HepG2 (cell line): ENCODE measurements at regions not wholly inside any gene's neighbourhood (a gene's known extent, or its start where the extent isn't known, plus 50 kb on each side); places are given as distances from the start of the nearest gene placed in this dataset.
A peak's percentile ranks its signal among the peaks of the same experiment; 100 is the strongest.

ENCODE experiments used
- ATAC-seq: fragments of 200-7000 bp; cut with Tn5 transposase; 3 replicates; pipeline ENCODE4 v1.9.1; 2020; ENCODE audit warnings: mild to moderate bottlenecking, moderate library complexity
- BruUV-seq: library from RNA; stranded (reverse); fragments of 400-500 nt; replicated peaks from 2 replicates; lab custom pipeline; 2021; lab: Mats Ljungman, UMichigan
- CTCF ChIA-PET: fragments of 300-600 bp; formaldehyde crosslinking; extraction: SDS; loops from one replicate; lab custom pipeline; 2021; ENCODE audit warnings: low total read pairs, inconsistent platforms, low intra/inter-chr PET ratio; lab: Yijun Ruan, JAX
- POLR2A ChIA-PET: fragments of 350-600 bp; sonication (Branson Sonifier 250); formaldehyde crosslinking; loops from one replicate; lab custom pipeline; 2020; ENCODE audit warnings: antibody characterized with exemption, inconsistent platforms; lab: Yijun Ruan, JAX
- DNase-seq: peaks from one replicate; pipeline ENCODE4 v3.0.0-alpha.2; 2015; ENCODE audit warnings: low spot score
- FAIRE-seq: peaks from 3 replicates; lab custom pipeline; 2011; peaks lifted over from hg19 to GRCh38; lab: Jason Lieb, UNC
- H2AFZ ChIP-seq: one replicate; pipeline ENCODE4 v1.6.1; 2011; ENCODE audit warnings: low read length, inconsistent platforms
- H3K27ac ChIP-seq: fragments of 300-600 bp; 3 replicates; pipeline ENCODE4 v1.8.0; 2011; ENCODE audit warnings: mixed run types, mild to moderate bottlenecking, mixed read lengths, low read length, inconsistent platforms; ENCODE audit not compliant: insufficient read depth; ENCODE audit errors: extremely low read length
- H3K27me3 ChIP-seq, 2 experiments: fragments of 200-600 bp in 1 of 2; 2 replicates in 1 of 2; 3 replicates in 1 of 2; pipeline versions ENCODE4 v1.6.0 to v1.8.0; 2011; ENCODE audit warnings: low read length in 2 of 2, mild to moderate bottlenecking in 2 of 2, moderate library complexity in 2 of 2, inconsistent platforms in 1 of 2; ENCODE audit not compliant: insufficient read depth in 2 of 2, control insufficient read depth in 1 of 2
- H3K36me3 ChIP-seq, 2 experiments: fragments of 200-600 bp in 1 of 2; replicated peaks in 1 of 2; 2 replicates in 1 of 2; 3 replicates in 1 of 2; pipeline versions ENCODE4 v1.5.1 to v1.8.0; 2011; ENCODE audit warnings: low read length in 2 of 2, inconsistent platforms in 1 of 2; ENCODE audit not compliant: insufficient read depth in 2 of 2, control insufficient read depth in 1 of 2
- H3K4me1 ChIP-seq: 2 replicates; pipeline ENCODE4 v1.5.1; 2012; ENCODE audit warnings: low read length, inconsistent platforms; ENCODE audit not compliant: insufficient read depth
- H3K4me2 ChIP-seq: 2 replicates; pipeline ENCODE4 v1.6.0; 2011; ENCODE audit warnings: low read depth, low read length, inconsistent platforms
- H3K4me3 ChIP-seq, 3 experiments: fragments of 200-600 bp in 1 of 3; sonication (generic), shearing (Covaris generic) in 1 of 3; replicated peaks in 1 of 3; 2 replicates each; pipeline ENCODE4 v1.5.1; 2011 to 2016; ENCODE audit warnings: low read length in 3 of 3, inconsistent platforms in 2 of 3, low read depth in 2 of 3, mild to moderate bottlenecking in 2 of 3, control low read depth in 1 of 3, mixed read lengths in 1 of 3; ENCODE audit not compliant: insufficient read depth in 1 of 3
- H3K79me2 ChIP-seq: one replicate; pipeline ENCODE4 v1.6.1; 2011; ENCODE audit warnings: low read length, inconsistent platforms; ENCODE audit not compliant: insufficient read depth
- H3K9ac ChIP-seq: 2 replicates; pipeline ENCODE4 v1.6.0; 2011; ENCODE audit warnings: mild to moderate bottlenecking, low read depth, low read length, inconsistent platforms; ENCODE audit not compliant: insufficient read depth
- H3K9me3 ChIP-seq: 2 replicates; pipeline ENCODE4 v1.5.1; 2012; ENCODE audit warnings: mild to moderate bottlenecking, low read length
- H4K20me1 ChIP-seq: 2 replicates; pipeline ENCODE4 v1.6.0; 2011; ENCODE audit warnings: inconsistent platforms, mild to moderate bottlenecking, low read length, moderate library complexity; ENCODE audit not compliant: insufficient read depth
- CBFB ChIP-seq: sonication (generic); formaldehyde crosslinking; IDR thresholded peaks from 2 replicates; pipeline ENCODE4 v1.4.0; 2020; ENCODE audit warnings: missing genetic modification reagents
- GLI4 ChIP-seq: sonication (generic); formaldehyde crosslinking; IDR thresholded peaks from 2 replicates; pipeline ENCODE4 v1.5.1; 2020; ENCODE audit warnings: missing genetic modification reagents, mild to moderate bottlenecking, moderate library complexity, borderline replicate concordance
- HOMEZ ChIP-seq: IDR thresholded peaks from 2 replicates; pipeline ENCODE4 v1.6.1; 2016; ENCODE audit warnings: low read depth
- MAFF ChIP-seq: IDR thresholded peaks from 2 replicates; pipeline ENCODE4 v1.6.1; 2011; ENCODE audit warnings: low read depth, low read length, improper control_type of control experiment
- MAFK ChIP-seq, 2 experiments: IDR thresholded peaks in 1 of 2; conservative IDR thresholded peaks in 1 of 2; 2 replicates each; pipeline ENCODE4 v1.6.1; 2011; ENCODE audit warnings: improper control_type of control experiment in 2 of 2, low read length in 2 of 2
- POLR2G ChIP-seq: fragments of 200-400 bp; formaldehyde crosslinking; IDR thresholded peaks from 2 replicates; pipeline ENCODE4 v1.6.1; 2018; ENCODE audit warnings: mild to moderate bottlenecking, low read depth, low read length, moderate library complexity
- RBFOX2 ChIP-seq: fragments of 200-400 bp; formaldehyde crosslinking; IDR thresholded peaks from 2 replicates; pipeline ENCODE4 v1.6.1; 2017; ENCODE audit warnings: low read depth, mild to moderate bottlenecking, low read length
- RFX3 ChIP-seq: IDR thresholded peaks from 2 replicates; pipeline ENCODE4 v1.6.1; 2016; ENCODE audit warnings: missing biosample characterization, missing genetic modification reagents
- TCF7 ChIP-seq: sonication (generic); IDR thresholded peaks from 2 replicates; pipeline ENCODE4 v1.6.1; 2016; ENCODE audit warnings: antibody characterized with exemption, low read depth
- XBP1 ChIP-seq: sonication (generic); formaldehyde crosslinking; IDR thresholded peaks from 2 replicates; pipeline ENCODE4 v1.5.0; 2020; ENCODE audit warnings: missing genetic modification reagents
- YEATS2 ChIP-seq: sonication (generic); formaldehyde crosslinking; IDR thresholded peaks from 2 replicates; pipeline ENCODE4 v1.4.0; 2020; ENCODE audit warnings: missing genetic modification reagents, borderline replicate concordance
- ZNF10 ChIP-seq: sonication (generic); formaldehyde crosslinking; IDR thresholded peaks from 2 replicates; pipeline ENCODE4 v1.4.0; 2020; ENCODE audit warnings: mild to moderate bottlenecking, low read depth, missing genetic modification reagents, borderline replicate concordance
- ZNF747 ChIP-seq: sonication (generic); formaldehyde crosslinking; IDR thresholded peaks from 2 replicates; pipeline ENCODE4 v1.8.1; 2023; ENCODE audit warnings: missing genetic modification reagents, mild to moderate bottlenecking, borderline replicate concordance
- WGBS: methylation state at CpG from one replicate; pipeline ENCODE4 v1.1.6; 2017; ENCODE audit warnings: low lambda C conversion rate; 5-methylcytosine and 5-hydroxymethylcytosine counted together
- in situ Hi-C: cut with HindIII; loops from 2 replicates; pipeline ENCODE4 v1.10.0; 2017; ENCODE audit warnings: low pct_unique_long_range_greater_than_20kb; ENCODE audit not compliant: extremely low pct_ligation_motif_present
- intact Hi-C: fragments of 100-400 bp; cut with micrococcal nuclease; formaldehyde crosslinking; loops from one replicate; pipeline ENCODE4 v1.10.0; 2022; ENCODE audit not compliant: unreplicated experiment
- TF ChIP-seq, protein P1 (sequence below): sonication (generic); formaldehyde crosslinking; IDR thresholded peaks from 2 replicates; pipeline ENCODE4 v1.8.1; 2023; ENCODE audit warnings: missing genetic modification reagents, mild to moderate bottlenecking, borderline replicate concordance
- TF ChIP-seq, protein P2 (sequence below): sonication (generic); formaldehyde crosslinking; conservative IDR thresholded peaks from 2 replicates; pipeline ENCODE4 v1.8.0; 2022; ENCODE audit warnings: mild to moderate bottlenecking, moderate library complexity, missing genetic modification reagents

- BruUV-seq: no TSS peak
- no peak overlapping the region for H3K4me3 ChIP-seq
- WGBS: 72% methylated on average over 1 of the region's 1 CpG
Observed at GRCh38 chr7:26438078-26438477, 146.4 kb downstream of the SNX10 start.

GRCh38 chr7:26439521-26440232 lies 148.0 kb downstream of the SNX10 start:
- H3K27ac ChIP-seq: no peak overlapping the region
- no peak overlapping the region for H3K4me3 ChIP-seq
- POLR2A ChIA-PET: no interaction called here
- no peaks in the 10 kb centered on the region for H3K79me2 ChIP-seq
- no peak overlapping the region for H3K9ac ChIP-seq
- H3K9me3 ChIP-seq: no peaks in the 10 kb centered on the region
- no peaks in the 10 kb centered on the region for H3K4me1 ChIP-seq
- H4K20me1 ChIP-seq: no peaks in the 10 kb centered on the region
- H3K27me3 ChIP-seq: peaks cover 0 to 11% of the 10 kb centered on the region in 2 experiments; a peak in 3 of 5 replicates
- intact Hi-C loops: no loop called here
- FAIRE-seq (no peak), DNase-seq (no peak), ATAC-seq (no peak)
- H3K36me3 ChIP-seq: no peaks in the 10 kb centered on the region
- H2AFZ ChIP-seq: no peak overlapping the region
- BruUV-seq: no TSS peak
- CTCF ChIA-PET: no interaction called here
- WGBS: 13% methylated on average over 7 of the region's 7 CpGs
- in situ Hi-C loops: no loop called here
- no peak overlapping the region for H3K4me2 ChIP-seq
- TF ChIP-seq RFX3 (CRISPR knock-in tag) (no peak), CBFB (no peak), TCF7 (no peak), ZNF10 (CRISPR knock-in tag) (no peak), GLI4 (CRISPR knock-in tag) (no peak), RBFOX2 (no peak), XBP1 (CRISPR knock-in tag) (no peak), HOMEZ (CRISPR knock-in tag) (no peak)
- TF ChIP-seq, protein P1, sequence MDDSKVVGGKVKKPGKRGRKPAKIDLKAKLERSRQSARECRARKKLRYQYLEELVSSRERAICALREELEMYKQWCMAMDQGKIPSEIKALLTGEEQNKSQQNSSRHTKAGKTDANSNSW (CRISPR knock-in tag): no peak

More at GRCh38 chr7:26438078-26438477, 146.4 kb downstream of the SNX10 start:
- Histone ChIP-seq H4K20me1 (no peaks in the 10 kb centered on the region), H3K4me1 (no peaks in the 10 kb centered on the region), H3K27ac (no peak overlapping the region), H3K4me2 (no peak overlapping the region), H3K36me3 (no peaks in the 10 kb centered on the region), H2AFZ (no peak overlapping the region), H3K9ac (no peak overlapping the region), H3K9me3 (no peaks in the 10 kb centered on the region), H3K79me2 (no peaks in the 10 kb centered on the region), H3K27me3 (peaks cover 0 to 11% of the 10 kb centered on the region in 2 experiments; a peak in 3 of 5 replicates)
- no peak for DNase-seq
- FAIRE-seq: no peak
- POLR2A ChIA-PET: no interaction called here
- intact Hi-C loops (no loop called here), in situ Hi-C loops (no loop called here)
- CTCF ChIA-PET: no interaction called here
- TF ChIP-seq POLR2G: no peak
- peak; percentile 66 to 74 for TF ChIP-seq MAFK (conservative IDR thresholded peaks at IDR 0.05 in 1 of 2, IDR thresholded peaks at IDR 0.05 in 1 of 2; ENCODE audit: low read length in 2 of 2)
- TF ChIP-seq, protein P2, sequence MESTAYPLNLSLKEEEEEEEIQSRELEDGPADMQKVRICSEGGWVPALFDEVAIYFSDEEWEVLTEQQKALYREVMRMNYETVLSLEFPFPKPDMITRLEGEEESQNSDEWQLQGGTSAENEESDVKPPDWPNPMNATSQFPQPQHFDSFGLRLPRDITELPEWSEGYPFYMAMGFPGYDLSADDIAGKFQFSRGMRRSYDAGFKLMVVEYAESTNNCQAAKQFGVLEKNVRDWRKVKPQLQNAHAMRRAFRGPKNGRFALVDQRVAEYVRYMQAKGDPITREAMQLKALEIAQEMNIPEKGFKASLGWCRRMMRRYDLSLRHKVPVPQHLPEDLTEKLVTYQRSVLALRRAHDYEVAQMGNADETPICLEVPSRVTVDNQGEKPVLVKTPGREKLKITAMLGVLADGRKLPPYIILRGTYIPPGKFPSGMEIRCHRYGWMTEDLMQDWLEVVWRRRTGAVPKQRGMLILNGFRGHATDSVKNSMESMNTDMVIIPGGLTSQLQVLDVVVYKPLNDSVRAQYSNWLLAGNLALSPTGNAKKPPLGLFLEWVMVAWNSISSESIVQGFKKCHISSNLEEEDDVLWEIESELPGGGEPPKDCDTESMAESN: no peak
- peak; percentile 63 for TF ChIP-seq MAFF
- TF ChIP-seq YEATS2 (CRISPR knock-in tag): no peak
- TF ChIP-seq ZNF747 (CRISPR knock-in tag): no peak
- ATAC-seq: no peak
